GOT3 (cell line): ENCODE measurements at regions not wholly inside any gene's neighbourhood (a gene's known extent, or its start where the extent isn't known, plus 50 kb on each side); places are given as distances from the start of the nearest gene placed in this dataset.
"Not testable (repeated sequence)": the region's sequence is repeated elsewhere in the genome, so short reads cannot be mapped to it uniquely, and the experiment has no call there.

Experiments used
- DNase-seq: peaks from one replicate; lab custom pipeline; 2025; ENCODE audit warnings: mixed read lengths; lab: John Stamatoyannopoulos, UW

GRCh38 chr3:178096955-178097354, 439.3 kb upstream of the KCNMB2 start:
- DNase-seq = no peak

- no peak for DNase-seq
These were observed 438.7 kb upstream of the KCNMB2 start for GRCh38 chr3:178097576-178097975.

GRCh38 chr3:178099274-178099673, 437.0 kb upstream of the KCNMB2 start:
- DNase-seq = no peak

- no peak for DNase-seq
These were observed 436.4 kb upstream of the KCNMB2 start for GRCh38 chr3:178099862-178100261.

GRCh38 chr3:178100908-178101307, 435.3 kb upstream of the KCNMB2 start:
- no peak for DNase-seq

- DNase-seq = no peak
These were observed 433.1 kb upstream of the KCNMB2 start for GRCh38 chr3:178103140-178103539.

- DNase-seq = no peak
These were observed 428.4 kb upstream of the KCNMB2 start for GRCh38 chr3:178107804-178108203.

- no peak for DNase-seq
These were observed 426.5 kb upstream of the KCNMB2 start for GRCh38 chr3:178109691-178110090.

- no peak for DNase-seq
These were observed 424.1 kb upstream of the KCNMB2 start for GRCh38 chr3:178112134-178112533.

GRCh38 chr3:178112552-178112951, 423.7 kb upstream of the KCNMB2 start:
- not testable (repeated sequence) for DNase-seq

GRCh38 chr3:178117641-178118040, 418.6 kb upstream of the KCNMB2 start:
- DNase-seq = no peak

GRCh38 chr3:178119608-178120295, 416.5 kb upstream of the KCNMB2 start:
- DNase-seq = not testable (repeated sequence)

GRCh38 chr3:178120367-178120766, 415.9 kb upstream of the KCNMB2 start:
- no peak for DNase-seq

- DNase-seq = no peak
These were observed 409.6 kb upstream of the KCNMB2 start for GRCh38 chr3:178126686-178127085.

GRCh38 chr3:178127221-178127620, 409.0 kb upstream of the KCNMB2 start:
- no peak for DNase-seq

GRCh38 chr3:178129109-178129508, 407.1 kb upstream of the KCNMB2 start:
- no peak for DNase-seq

GRCh38 chr3:178131801-178132200, 404.4 kb upstream of the KCNMB2 start:
- no peak for DNase-seq

GRCh38 chr3:178137206-178137605, 399.0 kb upstream of the KCNMB2 start:
- DNase-seq = no peak

- DNase-seq = no peak
These were observed 398.4 kb upstream of the KCNMB2 start for GRCh38 chr3:178137831-178138230.

- no peak for DNase-seq
These were observed 397.1 kb upstream of the KCNMB2 start for GRCh38 chr3:178139116-178139515.

- DNase-seq = no peak
These were observed 395.5 kb upstream of the KCNMB2 start for GRCh38 chr3:178140531-178141304.

GRCh38 chr3:178141305-178141684, 394.9 kb upstream of the KCNMB2 start:
- not testable (repeated sequence) for DNase-seq

- no peak for DNase-seq
These were observed 389.8 kb upstream of the KCNMB2 start for GRCh38 chr3:178146406-178146831.
